ENCODE measurements at regions not wholly inside any gene's neighbourhood (a gene's known extent, or its start where the extent isn't known, plus 50 kb on each side); places are given as distances from the start of the nearest gene placed in this dataset.

DNA sequence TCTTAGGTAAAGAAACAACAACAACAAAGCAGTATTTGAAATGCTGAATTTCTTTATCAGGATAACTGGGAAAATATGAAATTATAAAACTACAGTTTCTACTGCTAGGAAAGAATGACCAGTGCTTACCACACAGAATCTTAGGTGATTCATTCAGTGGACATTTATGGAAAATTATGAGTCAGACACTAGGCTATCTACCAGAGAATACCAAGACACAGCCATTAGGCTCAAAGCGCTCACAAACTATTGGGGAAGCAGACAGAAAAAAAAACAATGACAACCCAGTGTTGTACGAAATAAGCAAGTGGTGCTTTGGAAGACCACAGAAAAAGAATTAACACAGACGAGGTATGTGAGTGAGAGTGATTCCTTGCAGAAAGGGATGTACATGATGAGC, 1019.5 kb downstream of the PCDH9 start:
- Histone ChIP-seq H3K4me3 (ENCODE audit: low read depth in 1 of 2, low read length in 2 of 2) (no peak overlapping the region), H3K4me1 (ENCODE audit: control insufficient read depth in 1 of 2, insufficient read depth in 2 of 2, low read length in 2 of 2) (no peaks in the 10 kb centered on the region), H3K27me3 (ENCODE audit: low read depth, low read length) (no peaks in the 10 kb centered on the region), H3K36me3 (ENCODE audit: control insufficient read depth in 1 of 2, insufficient read depth in 2 of 2, low read length in 2 of 2) (no peaks in the 10 kb centered on the region), H3K27ac (ENCODE audit: low read length) (no peak overlapping the region), H3K9me3 (ENCODE audit: control insufficient read depth in 1 of 2, low read length in 2 of 2) (no peaks in the 10 kb centered on the region)

GRCh38 chr13:66208589-66208988, 1021.5 kb downstream of the PCDH9 start:
- H3K27ac ChIP-seq (ENCODE audit: low read length) = no peak overlapping the region
- H3K4me1 ChIP-seq (ENCODE audit: control insufficient read depth in 1 of 2, insufficient read depth in 2 of 2, low read length in 2 of 2) = no peaks in the 10 kb centered on the region

DNA sequence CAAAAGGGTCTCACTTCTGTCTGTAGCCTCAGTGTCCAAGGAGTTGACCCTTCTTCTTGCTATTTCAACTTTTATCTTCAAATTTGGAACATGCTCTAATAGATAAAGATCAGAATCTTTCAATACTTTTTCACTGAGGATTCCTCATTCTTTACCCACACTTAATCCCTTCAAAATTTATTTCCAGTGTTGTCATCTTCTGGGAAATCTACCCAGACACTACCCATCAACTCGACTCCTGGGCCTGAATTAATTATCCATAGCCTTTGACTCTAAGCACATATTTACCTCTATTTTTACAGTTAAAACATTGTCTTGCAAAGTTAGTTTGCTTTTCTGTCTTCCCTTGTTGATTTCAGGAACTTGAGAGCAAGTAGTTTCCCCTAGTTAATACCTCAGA, 1022.5 kb downstream of the PCDH9 start:
- no peaks in the 10 kb centered on the region for H3K9me3 ChIP-seq (ENCODE audit: control insufficient read depth in 1 of 2, low read length in 2 of 2)
- H3K4me1 ChIP-seq (ENCODE audit: control insufficient read depth in 1 of 2, insufficient read depth in 2 of 2, low read length in 2 of 2) = no peaks in the 10 kb centered on the region
- no peak overlapping the region for H3K27ac ChIP-seq (ENCODE audit: low read length)
- no peaks in the 10 kb centered on the region for H3K36me3 ChIP-seq (ENCODE audit: control insufficient read depth in 1 of 2, insufficient read depth in 2 of 2, low read length in 2 of 2)
- H3K4me3 ChIP-seq (ENCODE audit: low read depth in 1 of 2, low read length in 2 of 2) = no peak overlapping the region
- H3K27me3 ChIP-seq (ENCODE audit: low read depth, low read length) = no peaks in the 10 kb centered on the region

More at GRCh38 chr13:66208589-66208988, 1021.5 kb downstream of the PCDH9 start:
- no peaks in the 10 kb centered on the region for H3K27me3 ChIP-seq (ENCODE audit: low read depth, low read length)
- H3K4me3 ChIP-seq (ENCODE audit: low read depth in 1 of 2, low read length in 2 of 2) = no peak overlapping the region
- no peaks in the 10 kb centered on the region for H3K9me3 ChIP-seq (ENCODE audit: control insufficient read depth in 1 of 2, low read length in 2 of 2)
- no peaks in the 10 kb centered on the region for H3K36me3 ChIP-seq (ENCODE audit: control insufficient read depth in 1 of 2, insufficient read depth in 2 of 2, low read length in 2 of 2)

GRCh38 chr13:66205807-66206206, 1024.3 kb downstream of the PCDH9 start:
- Histone ChIP-seq H3K36me3 (ENCODE audit: control insufficient read depth in 1 of 2, insufficient read depth in 2 of 2, low read length in 2 of 2) (no peaks in the 10 kb centered on the region), H3K4me3 (ENCODE audit: low read depth in 1 of 2, low read length in 2 of 2) (no peak overlapping the region), H3K4me1 (ENCODE audit: control insufficient read depth in 1 of 2, insufficient read depth in 2 of 2, low read length in 2 of 2) (no peaks in the 10 kb centered on the region), H3K27ac (ENCODE audit: low read length) (no peak overlapping the region), H3K9me3 (ENCODE audit: control insufficient read depth in 1 of 2, low read length in 2 of 2) (no peaks in the 10 kb centered on the region), H3K27me3 (ENCODE audit: low read depth, low read length) (no peaks in the 10 kb centered on the region)

DNA sequence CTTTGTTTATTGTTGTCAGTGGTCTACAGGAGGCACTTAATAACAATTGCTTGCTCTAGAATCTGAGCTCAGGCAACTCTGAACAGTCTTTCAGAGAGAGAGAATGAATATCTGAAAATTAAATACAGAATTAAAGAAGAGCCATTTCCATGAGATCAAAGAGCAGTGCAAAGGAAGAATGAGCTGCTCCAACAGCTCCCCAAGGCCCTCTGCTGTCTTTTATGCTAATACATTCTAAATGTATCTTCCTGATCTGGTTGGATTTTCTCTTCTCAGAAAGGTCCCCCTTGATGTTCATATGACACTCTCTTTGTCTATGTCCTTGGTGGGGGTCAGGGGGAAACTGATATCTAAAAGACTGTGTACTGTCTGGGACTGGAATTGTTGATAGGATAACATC, 1029.6 kb downstream of the PCDH9 start:
- H3K9me3 ChIP-seq (ENCODE audit: control insufficient read depth in 1 of 2, low read length in 2 of 2) = no peaks in the 10 kb centered on the region
- H3K4me3 ChIP-seq (ENCODE audit: low read depth in 1 of 2, low read length in 2 of 2) = no peak overlapping the region
- H3K36me3 ChIP-seq (ENCODE audit: control insufficient read depth in 1 of 2, insufficient read depth in 2 of 2, low read length in 2 of 2) = no peaks in the 10 kb centered on the region
- no peak overlapping the region for H3K27ac ChIP-seq (ENCODE audit: low read length)
- H3K4me1 ChIP-seq (ENCODE audit: control insufficient read depth in 1 of 2, insufficient read depth in 2 of 2, low read length in 2 of 2) = no peaks in the 10 kb centered on the region
- H3K27me3 ChIP-seq (ENCODE audit: low read depth, low read length) = no peaks in the 10 kb centered on the region

- H3K9me3 ChIP-seq (ENCODE audit: control insufficient read depth in 1 of 2, low read length in 2 of 2) = no peaks in the 10 kb centered on the region
- no peaks in the 10 kb centered on the region for H3K4me1 ChIP-seq (ENCODE audit: control insufficient read depth in 1 of 2, insufficient read depth in 2 of 2, low read length in 2 of 2)
- H3K36me3 ChIP-seq (ENCODE audit: control insufficient read depth in 1 of 2, insufficient read depth in 2 of 2, low read length in 2 of 2) = no peaks in the 10 kb centered on the region
- no peak overlapping the region for H3K4me3 ChIP-seq (ENCODE audit: low read depth in 1 of 2, low read length in 2 of 2)
- no peak overlapping the region for H3K27ac ChIP-seq (ENCODE audit: low read length)
- no peaks in the 10 kb centered on the region for H3K27me3 ChIP-seq (ENCODE audit: low read depth, low read length)
Measured at GRCh38 chr13:66195238-66195637, 1034.9 kb downstream of the PCDH9 start.

GRCh38 chr13:66189986-66190385, 1040.2 kb downstream of the PCDH9 start:
- peaks cover 0 to 4% of the 10 kb centered on the region in 2 donors for H3K9me3 ChIP-seq (ENCODE audit: control insufficient read depth in 1 of 2, low read length in 2 of 2)
- no peaks in the 10 kb centered on the region for H3K36me3 ChIP-seq (ENCODE audit: control insufficient read depth in 1 of 2, insufficient read depth in 2 of 2, low read length in 2 of 2)
- H3K27me3 ChIP-seq (ENCODE audit: low read depth, low read length) = no peaks in the 10 kb centered on the region
- no peak overlapping the region for H3K27ac ChIP-seq (ENCODE audit: low read length)
- H3K4me3 ChIP-seq (ENCODE audit: low read depth in 1 of 2, low read length in 2 of 2) = no peak overlapping the region
- H3K4me1 ChIP-seq (ENCODE audit: control insufficient read depth in 1 of 2, insufficient read depth in 2 of 2, low read length in 2 of 2) = no peaks in the 10 kb centered on the region

DNA sequence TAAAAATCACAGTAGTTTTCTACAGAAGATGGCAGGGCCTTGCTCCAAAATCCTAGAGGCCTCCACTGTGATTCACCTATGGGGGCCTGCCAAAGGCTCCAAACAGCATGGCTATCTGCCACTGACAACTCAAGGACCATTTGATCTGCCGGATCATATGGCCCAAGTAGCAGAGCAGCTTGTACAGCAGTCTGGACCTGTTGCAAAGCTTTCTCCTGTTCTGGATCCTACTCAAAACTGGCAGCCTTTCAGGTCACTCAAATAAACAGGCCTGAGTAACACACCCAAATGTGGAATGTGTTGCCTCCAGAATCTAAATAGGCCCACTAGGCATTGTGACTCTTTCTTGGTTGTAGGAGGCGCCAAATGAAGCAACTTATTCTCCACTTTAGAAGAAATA, 1049.3 kb downstream of the PCDH9 start:
- Histone ChIP-seq H3K27me3 (ENCODE audit: low read depth, low read length) (no peaks in the 10 kb centered on the region), H3K27ac (ENCODE audit: low read length) (no peak overlapping the region), H3K4me3 (ENCODE audit: low read depth in 1 of 2, low read length in 2 of 2) (no peak overlapping the region), H3K36me3 (ENCODE audit: control insufficient read depth in 1 of 2, insufficient read depth in 2 of 2, low read length in 2 of 2) (no peaks in the 10 kb centered on the region), H3K4me1 (ENCODE audit: control insufficient read depth in 1 of 2, insufficient read depth in 2 of 2, low read length in 2 of 2) (no peaks in the 10 kb centered on the region), H3K9me3 (ENCODE audit: control insufficient read depth in 1 of 2, low read length in 2 of 2) (peaks cover 0 to 4% of the 10 kb centered on the region in 2 donors)

GRCh38 chr13:66171920-66172319, 1058.2 kb downstream of the PCDH9 start:
- no peaks in the 10 kb centered on the region for H3K9me3 ChIP-seq (ENCODE audit: control insufficient read depth in 1 of 2, low read length in 2 of 2)
- H3K4me1 ChIP-seq (ENCODE audit: control insufficient read depth in 1 of 2, insufficient read depth in 2 of 2, low read length in 2 of 2) = no peaks in the 10 kb centered on the region
- H3K27ac ChIP-seq (ENCODE audit: low read length) = no peak overlapping the region
- no peaks in the 10 kb centered on the region for H3K36me3 ChIP-seq (ENCODE audit: control insufficient read depth in 1 of 2, insufficient read depth in 2 of 2, low read length in 2 of 2)
- H3K27me3 ChIP-seq (ENCODE audit: low read depth, low read length) = no peaks in the 10 kb centered on the region
- no peak overlapping the region for H3K4me3 ChIP-seq (ENCODE audit: low read depth in 1 of 2, low read length in 2 of 2)

DNA sequence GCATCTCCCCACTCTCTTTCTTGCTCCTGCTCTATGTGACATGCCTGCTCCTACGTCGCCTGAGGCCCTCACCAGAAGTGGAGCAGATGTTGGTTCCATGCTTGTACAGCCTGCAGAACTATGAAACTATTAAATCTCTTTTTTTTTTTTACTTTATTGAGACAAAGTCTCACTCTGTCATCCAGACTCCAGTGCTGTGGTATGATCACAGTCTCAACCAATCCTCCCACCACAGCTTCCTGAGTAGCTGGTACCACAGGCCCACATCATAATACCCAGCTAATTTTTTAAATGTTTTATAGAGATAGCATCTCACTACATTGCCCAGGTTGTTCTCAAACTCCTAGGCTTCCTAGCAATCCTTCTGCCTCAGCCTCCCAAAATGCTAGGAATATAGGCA, 1067.7 kb downstream of the PCDH9 start:
- no peaks in the 10 kb centered on the region for H3K36me3 ChIP-seq (ENCODE audit: control insufficient read depth in 1 of 2, insufficient read depth in 2 of 2, low read length in 2 of 2)

GRCh38 chr13:66159511-66159910, 1070.6 kb downstream of the PCDH9 start:
- Histone ChIP-seq H3K27ac (ENCODE audit: low read length) (no peak overlapping the region), H3K4me1 (ENCODE audit: control insufficient read depth in 1 of 2, insufficient read depth in 2 of 2, low read length in 2 of 2) (no peaks in the 10 kb centered on the region), H3K4me3 (ENCODE audit: low read depth in 1 of 2, low read length in 2 of 2) (no peak overlapping the region), H3K9me3 (ENCODE audit: control insufficient read depth in 1 of 2, low read length in 2 of 2) (no peaks in the 10 kb centered on the region), H3K36me3 (ENCODE audit: control insufficient read depth in 1 of 2, insufficient read depth in 2 of 2, low read length in 2 of 2) (no peaks in the 10 kb centered on the region), H3K27me3 (ENCODE audit: low read depth, low read length) (no peaks in the 10 kb centered on the region)

More for the DNA sequence above, 1067.7 kb downstream of the PCDH9 start:
- H3K27ac ChIP-seq (ENCODE audit: low read length) = no peak overlapping the region
- H3K27me3 ChIP-seq (ENCODE audit: low read depth, low read length) = no peaks in the 10 kb centered on the region
- H3K9me3 ChIP-seq (ENCODE audit: control insufficient read depth in 1 of 2, low read length in 2 of 2) = no peaks in the 10 kb centered on the region
- H3K4me1 ChIP-seq (ENCODE audit: control insufficient read depth in 1 of 2, insufficient read depth in 2 of 2, low read length in 2 of 2) = no peaks in the 10 kb centered on the region
- no peak overlapping the region for H3K4me3 ChIP-seq (ENCODE audit: low read depth in 1 of 2, low read length in 2 of 2)

DNA sequence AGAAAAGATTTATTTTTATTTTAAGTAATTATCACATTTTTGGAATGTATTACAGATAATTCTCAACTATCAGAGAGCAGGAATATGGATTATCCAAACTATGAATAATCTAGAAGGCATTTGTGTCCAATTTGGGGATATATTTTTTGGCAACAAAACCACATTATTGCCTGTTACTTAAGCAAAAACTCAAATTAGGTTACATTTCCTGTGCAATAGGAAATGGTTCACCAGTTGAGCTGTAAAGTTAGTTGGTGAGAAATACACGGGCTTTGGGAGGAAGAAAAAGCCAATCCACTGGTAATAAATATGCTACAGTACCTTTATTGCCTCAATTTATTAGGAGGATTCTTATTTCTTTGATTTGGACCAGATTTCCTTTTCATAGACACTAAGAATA, 1075.2 kb downstream of the PCDH9 start:
- Histone ChIP-seq H3K9me3 (ENCODE audit: control insufficient read depth in 1 of 2, low read length in 2 of 2) (no peaks in the 10 kb centered on the region), H3K27me3 (ENCODE audit: low read depth, low read length) (no peaks in the 10 kb centered on the region), H3K4me1 (ENCODE audit: control insufficient read depth in 1 of 2, insufficient read depth in 2 of 2, low read length in 2 of 2) (no peaks in the 10 kb centered on the region), H3K4me3 (ENCODE audit: low read depth in 1 of 2, low read length in 2 of 2) (no peak overlapping the region), H3K27ac (ENCODE audit: low read length) (no peak overlapping the region), H3K36me3 (ENCODE audit: control insufficient read depth in 1 of 2, insufficient read depth in 2 of 2, low read length in 2 of 2) (no peaks in the 10 kb centered on the region)

Data from muscle layer of duodenum (tissue), 2 donors.